Stomach smooth muscle (tissue), 2 donors: ENCODE measurements at regions not wholly inside any gene's neighbourhood (a gene's known extent, or its start where the extent isn't known, plus 50 kb on each side); places are given as distances from the start of the nearest gene placed in this dataset.

Source experiments
- H3K27ac ChIP-seq: one replicate; pipeline ENCODE4 v1.7.0; 2013; ENCODE audit warnings: mild to moderate bottlenecking, low read length, inconsistent platforms
- H3K27me3 ChIP-seq, 2 donors: one replicate each; pipeline ENCODE4 v1.7.0; 2013; ENCODE audit warnings: low read length in 2 of 2; ENCODE audit not compliant: insufficient read depth in 2 of 2, control insufficient read depth in 1 of 2
- H3K36me3 ChIP-seq, 2 donors: one replicate each; pipeline ENCODE4 v1.7.0; 2013; ENCODE audit warnings: low read length in 2 of 2; ENCODE audit not compliant: control insufficient read depth in 2 of 2, insufficient read depth in 2 of 2
- H3K4me1 ChIP-seq: one replicate; pipeline ENCODE4 v1.7.0; 2013; ENCODE audit warnings: low read length; ENCODE audit not compliant: control insufficient read depth, insufficient read depth
- H3K4me3 ChIP-seq, 2 donors: one replicate each; pipeline ENCODE4 v1.7.0; 2013; ENCODE audit warnings: low read length in 2 of 2
- H3K9ac ChIP-seq, 2 donors: one replicate each; pipeline ENCODE4 v1.7.0; 2013; ENCODE audit warnings: low read length in 2 of 2, mild to moderate bottlenecking in 1 of 2
- H3K9me3 ChIP-seq, 2 donors: one replicate each; pipeline ENCODE4 v1.7.0; 2013; ENCODE audit warnings: low read length in 2 of 2; ENCODE audit not compliant: control insufficient read depth in 2 of 2
- donor health status: healthy.
- donor health status: Pancreatic carcinoma.

GRCh38 chr11:128161436-128161835 is 425.9 kb downstream of the ETS1 start:
- H3K4me3 ChIP-seq, result no peak overlapping the region
- H3K27ac ChIP-seq, result no peak overlapping the region
- no peak overlapping the region for H3K9ac ChIP-seq
- H3K4me1 ChIP-seq, result no peaks in the 10 kb centered on the region
- no peaks in the 10 kb centered on the region for H3K27me3 ChIP-seq
- H3K36me3 ChIP-seq, result no peaks in the 10 kb centered on the region
- no peaks in the 10 kb centered on the region for H3K9me3 ChIP-seq

DNA sequence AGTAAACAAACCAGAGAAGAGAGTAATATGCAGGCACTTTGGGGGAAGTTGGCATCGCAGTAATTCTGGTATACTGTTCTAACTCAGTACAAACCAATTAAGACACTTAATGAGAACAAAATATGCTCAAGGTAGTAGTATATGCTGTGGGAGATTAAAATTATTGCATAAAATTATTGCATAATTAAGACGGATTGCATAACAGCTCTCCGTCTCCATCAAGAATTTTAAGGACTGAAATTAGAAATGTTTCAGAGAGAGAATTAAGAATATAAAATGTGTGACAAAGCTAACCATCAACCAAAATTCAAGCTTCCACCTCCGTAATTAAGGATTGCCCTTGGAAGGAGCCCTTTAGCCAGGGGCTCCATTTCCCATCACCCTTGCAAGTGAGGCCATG is 428.5 kb downstream of the ETS1 start:
- no peak overlapping the region for H3K4me3 ChIP-seq
- H3K9me3 ChIP-seq, result no peaks in the 10 kb centered on the region
- peaks cover 0 to 2% of the 10 kb centered on the region in 2 donors for H3K27me3 ChIP-seq
- no peaks in the 10 kb centered on the region for H3K36me3 ChIP-seq
- H3K9ac ChIP-seq, result no peak overlapping the region
- no peak overlapping the region for H3K27ac ChIP-seq
- H3K4me1 ChIP-seq, result no peaks in the 10 kb centered on the region

GRCh38 chr11:128157423-128158298 is 429.7 kb downstream of the ETS1 start:
- Histone ChIP-seq H3K9ac (no peak overlapping the region), H3K27ac (no peak overlapping the region)

DNA sequence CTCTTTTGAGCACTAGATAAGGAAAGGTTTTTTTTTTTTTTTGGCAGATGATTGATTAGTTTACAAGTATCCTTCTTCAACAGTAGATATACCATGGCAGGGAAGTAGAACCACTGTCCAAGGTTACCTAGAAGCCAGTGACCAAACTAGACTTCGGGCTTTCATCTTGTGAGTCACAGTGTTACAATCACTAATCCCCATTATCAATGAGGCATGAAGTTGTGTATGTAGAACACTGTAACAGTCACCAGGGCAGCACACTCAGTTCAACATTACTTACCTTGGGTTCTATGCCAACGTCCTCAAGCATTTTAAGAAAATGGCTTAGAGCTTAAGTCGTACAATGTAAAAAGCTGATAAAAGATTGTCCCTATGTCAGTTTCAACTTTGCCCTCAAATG is 430.9 kb downstream of the ETS1 start:
- Histone ChIP-seq H3K9ac (no peak overlapping the region), H3K27ac (no peak overlapping the region), H3K4me3 (no peak overlapping the region), H3K4me1 (no peaks in the 10 kb centered on the region), H3K27me3 (peaks cover 0 to 2% of the 10 kb centered on the region in 2 donors), H3K36me3 (no peaks in the 10 kb centered on the region), H3K9me3 (no peaks in the 10 kb centered on the region)

More at GRCh38 chr11:128157423-128158298, 429.7 kb downstream of the ETS1 start:
- no peaks in the 10 kb centered on the region for H3K9me3 ChIP-seq
- peaks cover 0 to 2% of the 10 kb centered on the region in 2 donors for H3K27me3 ChIP-seq
- H3K4me1 ChIP-seq, result no peaks in the 10 kb centered on the region
- H3K4me3 ChIP-seq, result peak overlapping the region; percentile 44 to 50
- no peaks in the 10 kb centered on the region for H3K36me3 ChIP-seq

GRCh38 chr11:128155590-128155989 is 431.8 kb downstream of the ETS1 start:
- Histone ChIP-seq H3K36me3 (no peaks in the 10 kb centered on the region), H3K27me3 (peaks cover 0 to 2% of the 10 kb centered on the region in 2 donors)

DNA sequence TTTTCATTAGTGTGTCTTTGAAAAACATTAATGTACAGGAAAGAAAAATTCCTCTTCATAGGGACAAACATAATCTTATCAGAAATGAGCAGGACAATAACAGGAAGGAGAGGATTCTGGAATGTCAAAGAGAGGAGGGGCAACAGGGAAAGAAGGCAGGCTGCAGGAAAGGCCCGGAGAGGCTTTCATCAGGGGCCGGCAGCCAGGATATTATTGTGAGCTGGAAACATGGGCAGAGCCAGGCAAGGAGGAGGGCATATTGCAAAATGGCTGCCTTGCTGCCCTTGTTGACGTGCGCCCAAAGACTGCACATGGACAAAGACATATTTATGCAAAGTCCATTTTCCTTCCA is 433.7 kb downstream of the ETS1 start:
- Histone ChIP-seq H3K9me3 (no peaks in the 10 kb centered on the region), H3K4me1 (no peaks in the 10 kb centered on the region), H3K4me3 (no peak overlapping the region), H3K27ac (no peak overlapping the region), H3K27me3 (peaks cover 2 to 3% of the 10 kb centered on the region in 2 donors), H3K36me3 (no peaks in the 10 kb centered on the region), H3K9ac (no peak overlapping the region)

More at GRCh38 chr11:128155590-128155989, 431.8 kb downstream of the ETS1 start:
- H3K9ac ChIP-seq, result no peak overlapping the region
- H3K4me1 ChIP-seq, result no peaks in the 10 kb centered on the region
- H3K9me3 ChIP-seq, result no peaks in the 10 kb centered on the region
- H3K4me3 ChIP-seq, result no peak overlapping the region
- H3K27ac ChIP-seq, result no peak overlapping the region

- H3K4me3 ChIP-seq, result no peak overlapping the region
- no peaks in the 10 kb centered on the region for H3K36me3 ChIP-seq
- H3K9ac ChIP-seq, result no peak overlapping the region
- H3K9me3 ChIP-seq, result no peaks in the 10 kb centered on the region
- no peak overlapping the region for H3K27ac ChIP-seq
- peaks cover 2 to 3% of the 10 kb centered on the region in 2 donors for H3K27me3 ChIP-seq
- H3K4me1 ChIP-seq, result no peaks in the 10 kb centered on the region
Measured at GRCh38 chr11:128152796-128153696, 434.3 kb downstream of the ETS1 start.

GRCh38 chr11:128151780-128152179 is 435.6 kb downstream of the ETS1 start:
- Histone ChIP-seq H3K27ac (no peak overlapping the region), H3K27me3 (peaks cover 2 to 3% of the 10 kb centered on the region in 2 donors), H3K4me3 (no peak overlapping the region), H3K36me3 (no peaks in the 10 kb centered on the region), H3K4me1 (peaks cover 2% of the 10 kb centered on the region), H3K9ac (no peak overlapping the region), H3K9me3 (no peaks in the 10 kb centered on the region)

GRCh38 chr11:128151338-128151737 is 436.0 kb downstream of the ETS1 start:
- H3K27ac ChIP-seq, result no peak overlapping the region
- H3K36me3 ChIP-seq, result no peaks in the 10 kb centered on the region

GRCh38 chr11:128148208-128148607 is 439.1 kb downstream of the ETS1 start:
- Histone ChIP-seq H3K36me3 (no peaks in the 10 kb centered on the region), H3K4me3 (no peak overlapping the region), H3K9ac (no peak overlapping the region)

More at GRCh38 chr11:128151338-128151737, 436.0 kb downstream of the ETS1 start:
- Histone ChIP-seq H3K27me3 (peaks cover 2 to 3% of the 10 kb centered on the region in 2 donors), H3K9me3 (no peaks in the 10 kb centered on the region), H3K4me3 (no peak overlapping the region), H3K9ac (no peak overlapping the region), H3K4me1 (peaks cover 2% of the 10 kb centered on the region)

More at GRCh38 chr11:128148208-128148607, 439.1 kb downstream of the ETS1 start:
- Histone ChIP-seq H3K27me3 (peaks cover 0 to 3% of the 10 kb centered on the region in 2 donors), H3K27ac (no peak overlapping the region), H3K9me3 (no peaks in the 10 kb centered on the region), H3K4me1 (peaks cover 2% of the 10 kb centered on the region)
